ENCODE measurements at regions not wholly inside any gene's neighbourhood (a gene's known extent, or its start where the extent isn't known, plus 50 kb on each side); places are given as distances from the start of the nearest gene placed in this dataset.

GRCh38 chr6:56347526-56347925, 100.1 kb upstream of the COL21A1 start:
- DNase-seq (ENCODE audit: low read depth, low spot score) = no peak

GRCh38 chr6:56346958-56347357, 99.6 kb upstream of the COL21A1 start:
- no peak for DNase-seq (ENCODE audit: low read depth, low spot score)

DNA sequence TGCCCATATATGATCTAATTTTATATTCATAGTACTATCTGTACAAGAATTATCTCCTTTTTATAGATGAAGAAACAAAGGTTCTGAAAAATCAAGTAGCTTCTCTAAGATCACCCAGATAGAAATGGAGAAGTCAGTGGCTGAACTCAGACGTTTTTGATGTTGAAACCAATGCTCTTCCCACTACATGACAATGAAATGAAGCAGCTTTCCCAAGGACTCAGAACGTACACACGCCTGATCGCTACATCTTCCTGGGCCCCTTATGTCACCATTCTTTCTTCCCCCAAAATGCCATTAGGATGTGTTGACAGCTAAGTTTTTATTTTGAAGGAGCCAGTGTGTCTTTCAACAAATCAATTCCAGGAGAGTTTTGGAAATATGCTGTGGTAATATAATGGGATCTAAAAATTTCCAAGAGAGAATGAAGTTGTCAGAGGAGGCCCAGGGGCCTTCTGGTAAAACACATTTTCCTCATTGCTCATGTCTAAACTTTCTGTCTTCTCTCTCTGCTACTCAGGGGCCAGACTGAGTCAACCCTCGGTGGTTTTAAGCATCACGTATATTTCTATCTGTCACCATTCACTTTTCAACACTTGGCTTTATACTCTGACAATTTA, 98.1 kb upstream of the COL21A1 start:
- DNase-seq (ENCODE audit: low read depth, low spot score) = no peak

DNA sequence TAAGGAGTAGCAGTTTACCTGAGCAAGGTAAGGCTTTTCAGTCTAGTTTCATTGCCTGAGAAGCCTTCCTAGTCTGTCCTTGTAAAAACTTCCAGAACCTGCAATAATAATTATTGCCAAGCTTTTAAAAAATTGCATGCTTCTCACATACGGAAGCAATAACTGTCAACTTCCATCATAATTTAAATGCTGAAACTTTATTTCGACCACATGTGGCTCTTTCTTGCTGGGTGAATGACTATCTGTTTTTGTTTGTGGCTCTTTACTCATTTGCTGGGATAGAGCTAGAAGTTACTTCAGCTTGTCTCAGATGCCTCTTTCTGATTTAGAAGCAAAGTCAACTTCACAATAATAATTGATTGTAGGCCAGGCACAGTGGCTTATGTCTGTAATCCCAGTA, 95.9 kb upstream of the COL21A1 start:
- no peak for DNase-seq (ENCODE audit: low read depth, low spot score)

DNA sequence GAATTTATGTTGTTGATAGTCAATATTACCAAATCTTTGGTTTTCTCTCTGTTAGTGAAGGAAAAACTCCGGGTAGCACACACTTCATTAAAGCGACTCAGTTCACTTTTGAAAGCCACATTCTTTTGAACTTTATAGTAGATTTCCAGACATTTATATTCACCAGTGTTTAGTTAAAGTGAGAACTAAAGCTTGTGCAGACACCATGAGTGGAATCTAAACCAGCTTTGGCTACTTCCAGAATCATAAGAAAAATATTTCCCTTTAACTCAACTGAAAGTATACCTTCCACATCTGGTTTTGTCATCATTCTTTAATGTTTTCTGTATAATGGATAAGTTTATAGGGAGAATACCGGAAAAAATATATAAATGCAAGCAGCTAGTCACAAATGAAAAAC, 92.1 kb upstream of the COL21A1 start:
- no peak for DNase-seq (ENCODE audit: low read depth, low spot score)

DNA sequence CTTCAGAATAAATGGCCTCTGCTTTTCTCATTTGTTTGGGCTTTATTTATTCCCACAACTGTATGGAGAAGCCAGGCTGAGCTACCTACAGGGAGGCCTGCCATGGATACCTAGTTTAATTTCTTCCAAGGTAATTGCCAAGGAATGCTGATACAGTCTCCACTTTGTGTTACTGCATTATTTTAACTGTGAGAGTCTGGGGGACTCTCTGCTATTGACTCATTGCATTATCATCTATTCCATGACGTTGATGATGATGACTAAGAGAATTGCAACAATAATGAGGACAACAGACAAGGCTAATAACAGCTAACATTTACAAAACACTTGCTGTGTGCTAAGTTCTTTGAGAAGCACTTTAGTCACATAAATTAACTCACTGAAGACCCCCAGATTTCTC, 88.3 kb upstream of the COL21A1 start:
- DNase-seq (ENCODE audit: low read depth, low spot score) = no peak

GRCh38 chr6:56334937-56335336, 87.6 kb upstream of the COL21A1 start:
- no peak for DNase-seq (ENCODE audit: low read depth, low spot score)

- DNase-seq (ENCODE audit: low read depth, low spot score) = no peak
Observed at GRCh38 chr6:56329271-56330050, 82.1 kb upstream of the COL21A1 start.

DNA sequence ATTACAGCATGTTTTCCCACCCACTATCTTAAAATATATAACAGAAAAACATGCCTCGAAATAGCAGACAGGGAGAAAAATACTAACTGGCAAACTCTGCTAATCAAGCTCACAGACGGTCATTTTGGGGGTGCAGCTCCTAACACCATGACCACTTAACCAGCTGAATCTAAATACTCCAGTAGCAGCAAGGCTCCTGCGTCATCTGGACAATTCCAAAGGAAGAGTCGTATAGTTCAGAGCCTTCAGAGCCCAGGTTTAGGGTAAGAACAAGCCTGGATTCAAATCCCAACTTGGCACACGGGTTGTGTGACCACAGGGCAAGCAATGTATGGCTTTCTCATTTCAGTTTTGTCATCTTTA, 81.3 kb upstream of the COL21A1 start:
- no peak for DNase-seq (ENCODE audit: low read depth, low spot score)

DNA sequence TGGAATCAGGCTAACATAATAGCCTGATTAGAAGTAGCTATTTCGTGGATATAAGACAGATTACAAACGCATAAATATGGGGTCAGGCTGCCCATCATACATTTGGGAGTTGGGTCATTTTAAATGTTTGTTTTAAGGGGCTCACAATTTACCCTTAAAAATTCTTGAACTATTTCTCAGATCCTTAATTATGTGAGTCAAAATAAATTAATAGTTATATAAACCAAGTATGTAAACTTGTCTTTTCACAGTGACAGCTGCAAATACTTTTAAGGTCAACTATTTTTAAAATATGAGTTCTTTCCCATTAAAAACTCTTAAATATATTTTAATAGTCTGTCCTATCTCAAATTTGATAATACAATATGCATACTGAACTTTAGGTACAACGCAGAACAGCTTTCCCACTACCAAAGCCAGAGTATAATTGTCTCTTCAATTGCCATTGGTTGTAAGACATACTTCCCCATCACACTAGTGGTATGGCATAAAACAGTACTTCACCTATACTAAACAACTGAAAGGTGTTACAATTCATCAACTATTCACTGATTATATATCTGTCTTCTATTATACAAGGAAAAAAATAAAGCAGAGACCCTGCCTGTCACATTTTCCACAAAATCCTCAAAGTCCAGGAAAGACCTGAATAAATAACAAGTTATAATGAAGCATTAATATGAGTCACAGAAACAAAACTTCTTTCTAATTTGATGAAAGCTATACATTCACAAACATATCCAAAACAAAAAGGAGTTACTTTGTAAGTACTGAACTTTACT, 80.8 kb upstream of the COL21A1 start:
- DNase-seq (ENCODE audit: low read depth, low spot score) = no peak

- no peak for DNase-seq (ENCODE audit: low read depth, low spot score)
Observed at GRCh38 chr6:56324396-56324795, 77.0 kb upstream of the COL21A1 start.

- no peak for DNase-seq (ENCODE audit: low read depth, low spot score)
Observed at GRCh38 chr6:56318851-56319250, 71.5 kb upstream of the COL21A1 start.

GRCh38 chr6:56314683-56315523, 67.5 kb upstream of the COL21A1 start:
- no peak for DNase-seq (ENCODE audit: low read depth, low spot score)

- DNase-seq (ENCODE audit: low read depth, low spot score) = no peak
Observed at GRCh38 chr6:56311533-56312448, 64.4 kb upstream of the COL21A1 start.

- no peak for DNase-seq (ENCODE audit: low read depth, low spot score)
Observed at GRCh38 chr6:56311061-56311460, 63.7 kb upstream of the COL21A1 start.

DNA sequence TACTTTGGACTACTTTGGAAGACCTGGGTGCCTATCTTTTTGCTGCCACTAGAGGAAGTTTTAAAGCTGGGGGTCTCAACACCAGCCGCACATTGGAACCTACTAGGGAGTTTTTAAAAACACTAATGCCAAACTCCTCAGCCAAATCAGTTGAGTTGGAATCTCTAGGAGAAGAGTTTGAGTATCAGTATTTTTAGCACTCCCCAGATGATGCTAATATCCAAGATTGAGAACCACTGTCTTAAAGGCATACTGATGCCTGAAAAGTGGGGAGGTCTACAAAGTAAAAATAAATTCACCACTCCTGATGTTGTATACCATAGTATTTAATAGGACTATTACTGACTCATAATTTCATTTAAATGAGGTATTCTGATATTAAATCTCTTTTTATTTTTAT, 62.9 kb upstream of the COL21A1 start:
- DNase-seq (ENCODE audit: low read depth, low spot score) = no peak

DNA sequence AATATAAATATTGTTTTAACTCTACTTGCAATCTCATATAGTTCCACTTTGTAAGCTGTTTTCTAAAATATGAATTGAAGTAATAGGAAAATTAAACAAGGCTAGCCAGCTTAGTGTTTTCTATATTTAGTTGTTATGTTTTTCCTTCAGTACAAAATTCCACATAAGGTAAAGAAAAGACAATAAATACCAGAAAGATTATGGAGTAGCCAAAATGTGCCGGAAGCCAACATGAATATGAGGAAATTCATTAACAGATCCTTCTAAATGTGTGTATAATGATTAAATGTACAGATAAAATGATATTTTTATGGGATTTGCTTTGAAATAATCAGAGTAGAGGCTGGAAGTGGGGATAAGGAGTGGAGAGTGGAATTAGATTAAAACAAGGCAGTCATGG, 52.5 kb upstream of the COL21A1 start:
- no peak for DNase-seq (ENCODE audit: low read depth, low spot score)

GRCh38 chr6:56297022-56297989, 49.9 kb upstream of the COL21A1 start:
- DNase-seq (ENCODE audit: low read depth, low spot score) = no peak
